Hepatocyte (in vitro differentiated cells): ENCODE measurements at regions not wholly inside any gene's neighbourhood (a gene's known extent, or its start where the extent isn't known, plus 50 kb on each side); places are given as distances from the start of the nearest gene placed in this dataset.

Experiments used
- DNase-seq: peaks from one replicate; pipeline ENCODE4 v3.0.0-alpha.2; 2016; ENCODE audit warnings: low spot score
- H2AFZ ChIP-seq: fragments of 200-600 bp; sonication (generic); 2 replicates; pipeline ENCODE4 v1.6.0; 2016; ENCODE audit warnings: antibody characterized with exemption, mild to moderate bottlenecking
- H3K27ac ChIP-seq: fragments of 200-600 bp; sonication (generic); 2 replicates; pipeline ENCODE4 v1.5.1; 2016; ENCODE audit warnings: mild to moderate bottlenecking
- H3K27me3 ChIP-seq: fragments of 200-600 bp; sonication (generic); 2 replicates; pipeline ENCODE4 v1.6.1; 2016
- H3K36me3 ChIP-seq: fragments of 200-600 bp; sonication (generic); replicated peaks from 2 replicates; pipeline ENCODE4 v1.5.1; 2016; ENCODE audit warnings: low read depth; ENCODE audit not compliant: insufficient read depth
- H3K4me1 ChIP-seq: fragments of 200-600 bp; sonication (generic); 2 replicates; pipeline ENCODE4 v1.5.1; 2016; ENCODE audit warnings: mild to moderate bottlenecking, moderate library complexity; ENCODE audit not compliant: insufficient read depth
- H3K4me2 ChIP-seq: fragments of 200-600 bp; sonication (generic); 2 replicates; pipeline ENCODE4 v1.6.0; 2016
- H3K4me3 ChIP-seq: fragments of 200-600 bp; sonication (generic); 2 replicates; pipeline ENCODE4 v1.5.1; 2016; ENCODE audit warnings: mild to moderate bottlenecking
- H3K79me2 ChIP-seq: fragments of 200-600 bp; sonication (generic); 2 replicates; pipeline ENCODE4 v1.6.0; 2017; ENCODE audit warnings: mild to moderate bottlenecking
- H3K9me2 ChIP-seq: fragments of 200-600 bp; sonication (generic); replicated peaks from 2 replicates; pipeline ENCODE4 v1.6.0; 2017; ENCODE audit warnings: mild to moderate bottlenecking; ENCODE audit not compliant: insufficient read depth
- H3K9me3 ChIP-seq: fragments of 200-600 bp; sonication (generic); 2 replicates; pipeline ENCODE4 v1.5.1; 2016; ENCODE audit warnings: low read depth, mild to moderate bottlenecking
- H4K20me1 ChIP-seq: fragments of 200-600 bp; sonication (generic); 2 replicates; pipeline ENCODE4 v1.6.0; 2016; ENCODE audit warnings: mild to moderate bottlenecking; ENCODE audit not compliant: insufficient read depth, poor library complexity, severe bottlenecking
- CTCF ChIP-seq: fragments of 200-600 bp; sonication (generic); IDR thresholded peaks from 2 replicates; pipeline ENCODE4 v1.5.1; 2016; ENCODE audit warnings: antibody characterized with exemption, mild to moderate bottlenecking; ENCODE audit not compliant: poor library complexity
- EZH2 ChIP-seq: fragments of 200-600 bp; sonication (generic); IDR thresholded peaks from 2 replicates; pipeline ENCODE4 v1.6.1; 2016; ENCODE audit warnings: antibody characterized with exemption, mild to moderate bottlenecking, borderline replicate concordance
- EZH2phosphoT487 ChIP-seq: fragments of 200-600 bp; sonication (generic); IDR thresholded peaks from one replicate; pipeline ENCODE4 v1.6.1; 2018; ENCODE audit warnings: antibody characterized with exemption, mild to moderate bottlenecking, low read depth, moderate library complexity; ENCODE audit not compliant: unreplicated experiment, severe bottlenecking
- WGBS: methylation state at CpG from one replicate; pipeline ENCODE4 v1.1.6; 2016; ENCODE audit warnings: low lambda C conversion rate; ENCODE audit errors: missing lambda C conversion rate; 5-methylcytosine and 5-hydroxymethylcytosine counted together

- no peak overlapping the region for H3K27ac ChIP-seq
- no peaks in the 10 kb centered on the region for H3K36me3 ChIP-seq
- H3K79me2 ChIP-seq: no peaks in the 10 kb centered on the region
- TF ChIP-seq EZH2 (no peak), CTCF (no peak), EZH2phosphoT487 (no peak)
- H3K9me2 ChIP-seq: no peaks in the 10 kb centered on the region
- no peak overlapping the region for H2AFZ ChIP-seq
- H3K4me1 ChIP-seq: no peaks in the 10 kb centered on the region
- no peaks in the 10 kb centered on the region for H3K27me3 ChIP-seq
- H3K4me3 ChIP-seq: no peak overlapping the region
- no peaks in the 10 kb centered on the region for H4K20me1 ChIP-seq
- H3K9me3 ChIP-seq: no peaks in the 10 kb centered on the region
- H3K4me2 ChIP-seq: no peak overlapping the region
- no peak for DNase-seq
Measured at GRCh38 chr5:71998746-71999145, 108.5 kb upstream of the MAP1B start.

- Histone ChIP-seq H3K36me3 (no peaks in the 10 kb centered on the region), H3K27ac (no peak overlapping the region), H3K9me2 (no peaks in the 10 kb centered on the region), H2AFZ (no peak overlapping the region), H3K27me3 (no peaks in the 10 kb centered on the region), H3K4me1 (no peaks in the 10 kb centered on the region), H3K9me3 (no peaks in the 10 kb centered on the region), H3K79me2 (no peaks in the 10 kb centered on the region), H3K4me3 (no peak overlapping the region), H3K4me2 (no peak overlapping the region), H4K20me1 (no peaks in the 10 kb centered on the region)
- 96% methylated on average over 1 of the region's 1 CpG for WGBS
- DNase-seq: no peak
- TF ChIP-seq CTCF (no peak), EZH2 (no peak), EZH2phosphoT487 (no peak)
Measured at GRCh38 chr5:72000707-72001106, 106.6 kb upstream of the MAP1B start.

GRCh38 chr5:72005671-72006070 is 101.6 kb upstream of the MAP1B start:
- Histone ChIP-seq H3K4me1 (no peaks in the 10 kb centered on the region), H3K9me2 (no peaks in the 10 kb centered on the region), H3K4me3 (no peak overlapping the region), H4K20me1 (no peaks in the 10 kb centered on the region), H3K27ac (no peak overlapping the region), H3K79me2 (no peaks in the 10 kb centered on the region), H2AFZ (no peak overlapping the region), H3K36me3 (no peaks in the 10 kb centered on the region), H3K9me3 (no peaks in the 10 kb centered on the region), H3K27me3 (no peaks in the 10 kb centered on the region), H3K4me2 (no peak overlapping the region)
- TF ChIP-seq CTCF: no peak
- TF ChIP-seq EZH2phosphoT487: no peak
- no peak for TF ChIP-seq EZH2
- DNase-seq: no peak

- no peaks in the 10 kb centered on the region for H3K36me3 ChIP-seq
- no peak for TF ChIP-seq CTCF
- no peak for TF ChIP-seq EZH2
- no peak for TF ChIP-seq EZH2phosphoT487
- H3K27ac ChIP-seq: no peak overlapping the region
- H3K4me3 ChIP-seq: no peak overlapping the region
- no peak overlapping the region for H3K4me2 ChIP-seq
- no peak for DNase-seq
- H2AFZ ChIP-seq: no peak overlapping the region
- no peaks in the 10 kb centered on the region for H3K4me1 ChIP-seq
- no peaks in the 10 kb centered on the region for H3K9me3 ChIP-seq
- 12% methylated on average over 1 of the region's 1 CpG for WGBS
- no peaks in the 10 kb centered on the region for H3K27me3 ChIP-seq
- no peaks in the 10 kb centered on the region for H3K79me2 ChIP-seq
- H3K9me2 ChIP-seq: no peaks in the 10 kb centered on the region
- no peaks in the 10 kb centered on the region for H4K20me1 ChIP-seq
Measured at GRCh38 chr5:72006361-72006760, 100.9 kb upstream of the MAP1B start.
